ENCODE measurements at regions not wholly inside any gene's neighbourhood (a gene's known extent, or its start where the extent isn't known, plus 50 kb on each side); places are given as distances from the start of the nearest gene placed in this dataset.
A peak's percentile ranks its signal among the peaks of the same experiment; 100 is the strongest.
"Not testable (repeated sequence)": the region's sequence is repeated elsewhere in the genome, so short reads cannot be mapped to it uniquely, and the experiment has no call there.

DNA sequence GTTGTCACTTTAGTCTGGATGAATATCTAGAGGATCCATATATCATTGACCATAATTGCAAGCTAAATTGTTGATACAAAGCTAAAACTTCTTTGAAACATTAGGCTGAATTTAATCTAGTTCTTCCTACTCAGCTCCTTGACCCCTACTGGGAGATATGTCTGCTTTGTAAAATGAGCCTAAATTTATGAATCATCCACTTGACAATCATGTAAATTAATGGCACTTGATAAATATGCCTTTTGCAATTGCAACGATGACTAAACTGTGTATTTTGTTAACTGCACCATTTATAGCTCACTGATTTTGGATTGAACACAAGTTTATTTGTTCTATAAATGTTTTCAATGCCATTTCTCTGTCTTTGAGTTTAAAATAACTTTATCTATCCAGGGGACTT lies 1616.5 kb upstream of the FLRT2 start:
- no peak for FAIRE-seq
- no peak for DNase-seq (ENCODE audit: insufficient read length, low spot score)
- TF ChIP-seq, protein P1, sequence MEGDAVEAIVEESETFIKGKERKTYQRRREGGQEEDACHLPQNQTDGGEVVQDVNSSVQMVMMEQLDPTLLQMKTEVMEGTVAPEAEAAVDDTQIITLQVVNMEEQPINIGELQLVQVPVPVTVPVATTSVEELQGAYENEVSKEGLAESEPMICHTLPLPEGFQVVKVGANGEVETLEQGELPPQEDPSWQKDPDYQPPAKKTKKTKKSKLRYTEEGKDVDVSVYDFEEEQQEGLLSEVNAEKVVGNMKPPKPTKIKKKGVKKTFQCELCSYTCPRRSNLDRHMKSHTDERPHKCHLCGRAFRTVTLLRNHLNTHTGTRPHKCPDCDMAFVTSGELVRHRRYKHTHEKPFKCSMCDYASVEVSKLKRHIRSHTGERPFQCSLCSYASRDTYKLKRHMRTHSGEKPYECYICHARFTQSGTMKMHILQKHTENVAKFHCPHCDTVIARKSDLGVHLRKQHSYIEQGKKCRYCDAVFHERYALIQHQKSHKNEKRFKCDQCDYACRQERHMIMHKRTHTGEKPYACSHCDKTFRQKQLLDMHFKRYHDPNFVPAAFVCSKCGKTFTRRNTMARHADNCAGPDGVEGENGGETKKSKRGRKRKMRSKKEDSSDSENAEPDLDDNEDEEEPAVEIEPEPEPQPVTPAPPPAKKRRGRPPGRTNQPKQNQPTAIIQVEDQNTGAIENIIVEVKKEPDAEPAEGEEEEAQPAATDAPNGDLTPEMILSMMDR (IDR thresholded peaks at IDR 0.05; ENCODE audit: insufficient read depth, missing control alignments): no peak

DNA sequence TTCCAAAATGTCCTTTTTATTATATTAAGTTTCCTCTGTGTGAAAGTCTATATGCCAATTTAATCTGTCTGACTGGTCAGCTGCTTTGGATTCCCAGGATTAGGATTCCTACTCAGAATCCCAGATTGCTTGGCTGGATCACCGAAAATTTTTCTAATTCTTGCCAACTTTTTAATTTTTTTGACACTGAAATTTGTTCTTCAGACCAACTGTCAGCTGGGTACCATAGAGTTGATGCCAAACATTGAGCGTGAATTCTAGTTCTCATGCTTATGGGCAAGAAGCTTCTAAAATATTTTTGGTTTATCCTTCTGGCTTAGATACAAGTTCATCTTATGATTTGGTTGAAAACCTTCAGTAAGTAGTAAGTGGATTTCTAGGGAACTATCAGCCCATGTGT lies 1611.4 kb upstream of the FLRT2 start:
- TF ChIP-seq, protein P1 (IDR thresholded peaks at IDR 0.05; ENCODE audit: insufficient read depth, missing control alignments): no peak
- DNase-seq (ENCODE audit: insufficient read length, low spot score) (no peak), FAIRE-seq (no peak)

DNA sequence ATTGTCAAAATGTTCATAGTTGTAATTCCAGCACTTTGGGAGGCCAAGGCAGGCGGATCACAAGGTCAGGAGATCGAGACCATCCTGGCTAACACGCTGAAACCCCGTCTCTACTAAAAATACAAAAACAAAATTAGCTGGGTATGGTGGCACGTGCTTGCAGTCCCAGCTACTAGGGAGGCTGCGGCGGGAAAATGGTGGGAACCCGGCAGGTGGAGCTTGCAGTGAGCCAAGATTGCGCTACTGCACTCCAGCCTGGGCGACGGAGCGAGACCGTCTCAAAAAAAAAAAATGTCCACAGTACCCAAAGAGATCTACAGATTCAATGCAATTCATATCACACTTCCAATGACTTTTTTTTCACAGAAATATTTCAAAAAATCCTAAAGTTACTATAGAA lies 1610.3 kb upstream of the FLRT2 start:
- DNase-seq (ENCODE audit: insufficient read length, low spot score); FAIRE-seq: not testable (repeated sequence)

DNA sequence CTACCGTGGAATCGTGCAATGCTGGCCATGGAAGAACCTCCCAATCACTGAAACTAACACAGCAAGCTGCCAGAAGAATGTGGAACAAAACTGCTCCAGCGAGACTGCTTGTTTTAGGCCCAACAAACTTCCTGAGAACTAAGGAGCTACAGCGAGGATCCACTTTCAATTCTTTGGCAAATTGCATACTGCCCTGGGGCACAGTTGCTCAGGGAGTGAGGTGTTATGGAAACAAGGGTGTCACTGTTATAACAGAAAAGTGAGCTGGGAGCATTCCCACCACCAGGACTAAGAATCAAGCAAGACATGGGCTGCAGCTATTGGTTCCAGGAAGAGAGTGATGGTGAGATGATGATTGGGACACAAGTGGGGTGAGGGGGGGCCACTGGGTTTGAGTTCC lies 1606.1 kb upstream of the FLRT2 start:
- FAIRE-seq (no peak), DNase-seq (ENCODE audit: insufficient read length, low spot score) (no peak)
- TF ChIP-seq, protein P1 (IDR thresholded peaks at IDR 0.05; ENCODE audit: insufficient read depth, missing control alignments): no peak

DNA sequence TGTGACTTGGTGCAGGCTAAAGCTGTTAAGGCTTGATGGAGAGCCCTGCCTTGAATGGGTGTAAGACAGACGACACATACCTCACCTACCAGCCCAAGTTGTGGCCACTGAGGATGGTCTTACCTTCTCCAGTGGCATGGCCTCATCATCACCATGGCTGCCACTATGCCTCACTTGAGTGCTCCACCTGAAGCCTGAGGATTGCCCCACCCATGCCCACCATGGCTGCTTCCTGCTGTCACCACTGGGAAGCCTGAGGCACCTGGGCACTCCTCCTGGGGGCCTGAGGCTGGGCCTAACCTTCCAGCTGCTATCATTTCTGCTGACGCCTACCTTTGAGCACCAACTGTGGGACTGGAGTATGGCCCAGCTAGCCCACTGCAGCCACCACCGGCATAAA lies 1605.7 kb upstream of the FLRT2 start:
- TF ChIP-seq, protein P1 (IDR thresholded peaks at IDR 0.05; ENCODE audit: insufficient read depth, missing control alignments): no peak
- no peak for DNase-seq (ENCODE audit: insufficient read length, low spot score)
- FAIRE-seq: no peak

DNA sequence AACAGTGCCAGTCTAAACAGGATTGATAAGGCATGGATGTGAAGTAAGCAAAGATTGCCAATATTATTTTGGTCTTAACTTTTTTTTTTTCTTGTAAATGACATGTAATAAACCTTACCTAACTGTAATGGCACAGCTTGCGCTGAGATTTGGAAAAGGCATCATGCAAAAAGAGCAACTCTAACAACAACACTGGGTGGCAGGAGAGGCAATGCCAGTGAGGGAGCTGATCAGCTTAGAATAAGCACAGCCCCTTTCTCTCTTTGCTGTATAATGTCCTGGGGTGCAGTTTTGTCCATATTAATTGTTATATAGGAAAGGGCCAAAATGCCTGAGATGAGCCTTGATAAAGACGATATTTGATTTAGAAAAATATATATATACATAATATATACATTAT lies 1589.7 kb upstream of the FLRT2 start:
- FAIRE-seq: peak; percentile 56
- TF ChIP-seq, protein P1 (IDR thresholded peaks at IDR 0.05; ENCODE audit: insufficient read depth, missing control alignments): peak; percentile 29
- no peak for DNase-seq (ENCODE audit: insufficient read length, low spot score)

DNA sequence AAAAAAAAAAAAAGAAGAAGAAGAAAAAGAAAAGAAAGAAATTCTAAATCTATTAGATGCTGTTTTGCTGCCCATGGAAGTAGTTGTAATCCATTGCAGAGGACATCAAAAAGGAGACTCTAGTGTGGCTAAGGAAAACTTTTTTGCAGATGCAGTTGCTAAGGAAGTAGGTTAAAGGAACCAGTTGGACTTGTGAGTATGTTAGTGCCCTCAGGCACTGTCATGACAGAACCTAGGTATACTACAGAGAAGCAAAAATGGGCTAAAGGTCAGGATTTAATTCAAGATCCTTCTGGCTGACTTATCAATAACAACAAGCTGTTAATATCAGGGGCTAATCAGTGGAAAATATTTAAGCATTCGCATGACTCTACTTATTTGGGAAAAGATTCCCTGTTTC lies 1571.6 kb upstream of the FLRT2 start:
- TF ChIP-seq, protein P1 (IDR thresholded peaks at IDR 0.05; ENCODE audit: insufficient read depth, missing control alignments): no peak
- FAIRE-seq: no peak
- no peak for DNase-seq (ENCODE audit: insufficient read length, low spot score)

DNA sequence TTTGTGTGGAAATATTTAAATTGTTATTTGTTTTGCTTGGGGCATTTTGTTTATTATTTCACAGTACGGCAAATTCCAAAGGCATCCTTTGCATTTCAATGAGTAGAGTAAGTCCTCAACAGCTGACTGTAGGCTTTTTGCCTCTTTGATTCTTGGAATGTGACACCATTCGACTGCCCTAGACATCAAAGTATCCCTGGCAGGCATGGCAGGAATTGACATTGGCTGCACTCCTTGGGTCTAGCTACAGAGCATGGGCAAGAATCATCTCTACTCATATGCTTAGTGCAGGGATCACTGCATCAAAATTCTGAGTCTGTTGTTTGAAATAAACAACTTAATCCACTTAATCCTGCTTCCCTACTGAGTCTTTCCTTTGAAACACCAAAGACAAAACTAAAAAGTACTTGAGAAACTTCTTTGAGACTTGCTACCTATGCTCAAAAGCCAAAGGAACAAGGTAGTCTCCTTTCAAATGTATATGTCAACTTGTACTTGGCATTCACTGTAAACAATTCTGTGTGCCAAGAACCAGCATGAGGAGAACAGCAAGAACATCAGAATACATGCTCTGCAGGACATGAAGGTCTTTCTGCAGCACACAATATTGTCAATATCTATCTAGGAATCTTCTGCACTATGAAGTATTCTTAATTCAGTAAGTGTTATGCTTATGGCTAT lies 1569.0 kb upstream of the FLRT2 start:
- TF ChIP-seq, protein P1 (IDR thresholded peaks at IDR 0.05; ENCODE audit: insufficient read depth, missing control alignments): no peak
- no peak for DNase-seq (ENCODE audit: insufficient read length, low spot score)
- no peak for FAIRE-seq
